ENCODE measurements at regions not wholly inside any gene's neighbourhood (a gene's known extent, or its start where the extent isn't known, plus 50 kb on each side); places are given as distances from the start of the nearest gene placed in this dataset. TPM values are rescaled to one million over a fixed set of nuclear protein-coding genes. Genes with fewer than 3 reads are reported as not detected.

GRCh38 chr12:53887006-53887405 lies 51.6 kb upstream of the HOXC13 start:
- Histone ChIP-seq H3K9me3 (replicated peaks; ENCODE audit: low read length) (no peaks in the 10 kb centered on the region), H3K9ac (ENCODE audit: low read depth, low read length) (no peak overlapping the region), H3K4me1 (ENCODE audit: control insufficient read depth, insufficient read depth, low read length) (no peaks in the 10 kb centered on the region), H3K4me2 (ENCODE audit: low read length) (no peak overlapping the region), H3K4me3 (ENCODE audit: low read length) (no peak overlapping the region), H3K27me3 (ENCODE audit: control insufficient read depth, insufficient read depth, low read length) (peaks cover 8% of the 10 kb centered on the region), H3K36me3 (ENCODE audit: insufficient read depth, low read length) (no peaks in the 10 kb centered on the region)

GRCh38 chr12:53887881-53888280 lies 50.8 kb upstream of the HOXC13 start:
- Histone ChIP-seq H3K36me3 (ENCODE audit: insufficient read depth, low read length) (no peaks in the 10 kb centered on the region), H3K4me3 (ENCODE audit: low read length) (no peak overlapping the region), H3K4me1 (ENCODE audit: control insufficient read depth, insufficient read depth, low read length) (no peaks in the 10 kb centered on the region), H3K27me3 (ENCODE audit: control insufficient read depth, insufficient read depth, low read length) (peaks cover 13% of the 10 kb centered on the region), H3K9me3 (replicated peaks; ENCODE audit: low read length) (no peaks in the 10 kb centered on the region), H3K9ac (ENCODE audit: low read depth, low read length) (no peak overlapping the region), H3K4me2 (ENCODE audit: low read length) (no peak overlapping the region)

Small RNA genes in the stretch of these regions (small RNA-seq; reads per million reads assigned to genes)
- not detected for gene RN7SKP289
